RPMI7951 (cell line): ENCODE measurements at regions not wholly inside any gene's neighbourhood (a gene's known extent, or its start where the extent isn't known, plus 50 kb on each side); places are given as distances from the start of the nearest gene placed in this dataset.

Experiments used
- DNase-seq: peaks from one replicate; pipeline ENCODE4 v3.0.0-alpha.2; 2012; ENCODE audit warnings: low read depth

GRCh38 chr20:23136893-23137745 lies 51.0 kb upstream of the CD93 start:
- DNase-seq, result no peak

- DNase-seq, result no peak
Observed at GRCh38 chr20:23135449-23136420, 49.6 kb upstream of the CD93 start.
